ENCODE measurements at regions not wholly inside any gene's neighbourhood (a gene's known extent, or its start where the extent isn't known, plus 50 kb on each side); places are given as distances from the start of the nearest gene placed in this dataset.

- no peak for DNase-seq (ENCODE audit: low read depth in 1 of 2, low spot score in 1 of 2)
- TF ChIP-seq GABPA (IDR thresholded peaks at IDR 0.05; ENCODE audit: low read depth) = no peak
- no peak for TF ChIP-seq REST (IDR thresholded peaks at IDR 0.05; ENCODE audit: insufficient replicate concordance, low read depth)
- no peak for TF ChIP-seq SPI1 (IDR thresholded peaks at IDR 0.05; ENCODE audit: borderline replicate concordance, low read depth)
- no peak for TF ChIP-seq POLR2AphosphoS5 (IDR thresholded peaks at IDR 0.05; ENCODE audit: low read depth)
- TF ChIP-seq CTCF (IDR thresholded peaks at IDR 0.05; ENCODE audit: insufficient read depth, low read length) = no peak
- H3K27ac ChIP-seq (replicated peaks) = no peak overlapping the region
- H3K27me3 ChIP-seq (ENCODE audit: insufficient read depth, poor library complexity, severe bottlenecking) = no peaks in the 10 kb centered on the region
- H3K4me3 ChIP-seq (replicated peaks; ENCODE audit: insufficient read depth, low read length) = no peak overlapping the region
Measured at GRCh38 chr6:134609716-134610261, 291.9 kb upstream of the SGK1 start.

GRCh38 chr6:134607411-134607810 lies 289.5 kb upstream of the SGK1 start:
- no peaks in the 10 kb centered on the region for H3K27me3 ChIP-seq (ENCODE audit: insufficient read depth, poor library complexity, severe bottlenecking)
- no peak for DNase-seq (ENCODE audit: low read depth in 1 of 2, low spot score in 1 of 2)
- H3K27ac ChIP-seq (replicated peaks) = no peak overlapping the region
- no peak overlapping the region for H3K4me3 ChIP-seq (replicated peaks; ENCODE audit: insufficient read depth, low read length)
- TF ChIP-seq GABPA (IDR thresholded peaks at IDR 0.05; ENCODE audit: low read depth) (no peak), POLR2AphosphoS5 (IDR thresholded peaks at IDR 0.05; ENCODE audit: low read depth) (no peak), CTCF (IDR thresholded peaks at IDR 0.05; ENCODE audit: insufficient read depth, low read length) (no peak), SPI1 (IDR thresholded peaks at IDR 0.05; ENCODE audit: borderline replicate concordance, low read depth) (no peak), REST (IDR thresholded peaks at IDR 0.05; ENCODE audit: insufficient replicate concordance, low read depth) (no peak)

- H3K27ac ChIP-seq (replicated peaks) = no peak overlapping the region
- H3K4me3 ChIP-seq (replicated peaks; ENCODE audit: insufficient read depth, low read length) = no peak overlapping the region
- TF ChIP-seq GABPA (IDR thresholded peaks at IDR 0.05; ENCODE audit: low read depth) = no peak
- no peak for TF ChIP-seq REST (IDR thresholded peaks at IDR 0.05; ENCODE audit: insufficient replicate concordance, low read depth)
- no peak for TF ChIP-seq SPI1 (IDR thresholded peaks at IDR 0.05; ENCODE audit: borderline replicate concordance, low read depth)
- TF ChIP-seq POLR2AphosphoS5 (IDR thresholded peaks at IDR 0.05; ENCODE audit: low read depth) = no peak
- no peak for TF ChIP-seq CTCF (IDR thresholded peaks at IDR 0.05; ENCODE audit: insufficient read depth, low read length)
- H3K27me3 ChIP-seq (ENCODE audit: insufficient read depth, poor library complexity, severe bottlenecking) = no peaks in the 10 kb centered on the region
- DNase-seq (ENCODE audit: low read depth in 1 of 2, low spot score in 1 of 2) = no peak
Measured at GRCh38 chr6:134605034-134605433, 287.1 kb upstream of the SGK1 start.

Data from HL-60 (cell line).